Neural progenitor cell (in vitro differentiated cells): ENCODE measurements at regions not wholly inside any gene's neighbourhood (a gene's known extent, or its start where the extent isn't known, plus 50 kb on each side); places are given as distances from the start of the nearest gene placed in this dataset.

ENCODE experiments used
- CTCF ChIP-seq: fragments of 200-600 bp; sonication (generic); IDR thresholded peaks from 2 replicates; pipeline ENCODE4 v1.5.1; 2017; ENCODE audit warnings: antibody characterized with exemption, mild to moderate bottlenecking
- EZH2 ChIP-seq: fragments of 200-600 bp; sonication (generic); IDR thresholded peaks from 2 replicates; pipeline ENCODE4 v1.6.1; 2017; ENCODE audit warnings: antibody characterized with exemption, mild to moderate bottlenecking, moderate library complexity

GRCh38 chr16:56072096-56072495, 119.2 kb upstream of the GNAO1 start:
- no peak for TF ChIP-seq CTCF
- TF ChIP-seq EZH2: no peak
